Endothelial cell of umbilical vein (primary cell): ENCODE measurements at regions not wholly inside any gene's neighbourhood (a gene's known extent, or its start where the extent isn't known, plus 50 kb on each side); places are given as distances from the start of the nearest gene placed in this dataset.

Experiments used
- BruUV-seq: library from RNA; stranded (reverse); fragments of 400-500 nt; replicated peaks from 2 replicates; lab custom pipeline; 2021; lab: Mats Ljungman, UMichigan
- CTCF ChIA-PET: fragments of 300-600, 350-600 bp; sonication (Branson Sonifier 250); formaldehyde crosslinking; loops from one replicate; lab custom pipeline; 2021; ENCODE audit warnings: antibody characterized with exemption, inconsistent platforms; lab: Charles Lee
- POLR2A ChIA-PET: fragments of 300-600, 350-600 bp; sonication (Branson Sonifier 250); formaldehyde crosslinking; loops from one replicate; lab custom pipeline; 2021; ENCODE audit warnings: antibody characterized with exemption, inconsistent platforms; lab: Charles Lee
- DNase-seq: peaks from one replicate; pipeline ENCODE4 v3.0.0-alpha.2; 2011; ENCODE audit warnings: low read depth, low spot score
- FAIRE-seq: peaks from 2 replicates; lab custom pipeline; 2011; peaks lifted over from hg19 to GRCh38; lab: Jason Lieb, UNC
- H2AFZ ChIP-seq: 2 replicates; pipeline ENCODE4 v1.6.0; 2012; ENCODE audit warnings: low read depth, low read length, control low read depth, inconsistent platforms
- H3K27ac ChIP-seq: 2 replicates; pipeline ENCODE4 v1.5.1; 2011; ENCODE audit warnings: low read depth, mild to moderate bottlenecking, control low read depth, low read length, moderate library complexity; ENCODE audit not compliant: insufficient read depth
- H3K27me3 ChIP-seq, 2 experiments: 2 replicates each; pipeline versions ENCODE4 v1.6.0 to v1.6.1; 2011; ENCODE audit warnings: low read length in 2 of 2, mixed read lengths in 1 of 2; ENCODE audit not compliant: control insufficient read depth in 2 of 2, insufficient read depth in 2 of 2
- H3K36me3 ChIP-seq, 2 experiments: 2 replicates in 1 of 2; 3 replicates in 1 of 2; pipeline ENCODE4 v1.5.1; 2011; ENCODE audit warnings: low read length in 2 of 2, mild to moderate bottlenecking in 1 of 2, moderate library complexity in 1 of 2; ENCODE audit not compliant: control insufficient read depth in 2 of 2, insufficient read depth in 2 of 2; ENCODE audit errors: extremely low read depth in 1 of 2
- H3K4me1 ChIP-seq: 3 replicates; pipeline ENCODE4 v1.5.1; 2011; ENCODE audit warnings: mild to moderate bottlenecking, low read length; ENCODE audit not compliant: control insufficient read depth, insufficient read depth; ENCODE audit errors: extremely low read depth
- H3K4me2 ChIP-seq: 2 replicates; pipeline ENCODE4 v1.6.1; 2011; ENCODE audit warnings: low read length, control low read depth, mixed read lengths; ENCODE audit not compliant: insufficient read depth
- H3K4me3 ChIP-seq, 3 experiments: fragments of 200-600 bp in 1 of 3; sonication (generic), shearing (Covaris generic) in 1 of 3; replicated peaks in 1 of 3; 2 replicates each; pipeline ENCODE4 v1.5.1; 2011 to 2016; ENCODE audit warnings: control low read depth in 3 of 3, low read length in 3 of 3, mild to moderate bottlenecking in 2 of 3, inconsistent platforms in 1 of 3, low read depth in 1 of 3, moderate library complexity in 1 of 3; ENCODE audit not compliant: insufficient read depth in 1 of 3
- H3K79me2 ChIP-seq: 2 replicates; pipeline ENCODE4 v1.6.0; 2012; ENCODE audit warnings: low read length, inconsistent platforms; ENCODE audit not compliant: control insufficient read depth, insufficient read depth
- H3K9ac ChIP-seq: replicated peaks from 2 replicates; pipeline ENCODE3; 2011; ENCODE audit warnings: low read length, control low read depth; ENCODE audit not compliant: insufficient read depth; ENCODE audit errors: extremely low read depth
- H3K9me1 ChIP-seq: replicated peaks from 3 replicates; pipeline ENCODE4 v1.6.0; 2011; ENCODE audit warnings: mild to moderate bottlenecking, low read length; ENCODE audit not compliant: control insufficient read depth, insufficient read depth; ENCODE audit errors: extremely low read depth
- H3K9me3 ChIP-seq: replicated peaks from 2 replicates; pipeline ENCODE4 v1.5.1; 2012; ENCODE audit warnings: low read length, inconsistent platforms; ENCODE audit not compliant: control insufficient read depth, insufficient read depth
- H4K20me1 ChIP-seq: replicated peaks from 2 replicates; pipeline ENCODE3; 2011; ENCODE audit warnings: mild to moderate bottlenecking, low read length; ENCODE audit not compliant: control insufficient read depth, insufficient read depth; ENCODE audit errors: extremely low read depth
- CTCF ChIP-seq, 2 donors: IDR thresholded peaks; 1 replicate in 1 of 2; 2 replicates in 1 of 2; pipeline ENCODE4 v1.5.1; 2011; ENCODE audit warnings: low read length in 2 of 2, mild to moderate bottlenecking in 2 of 2, moderate library complexity in 2 of 2, control low read depth in 1 of 2, inconsistent platforms in 1 of 2, low read depth in 1 of 2; ENCODE audit not compliant: insufficient read depth in 1 of 2; ENCODE audit errors: extremely low read depth in 1 of 2
- EZH2 ChIP-seq: IDR thresholded peaks from 2 replicates; pipeline ENCODE4 v1.6.1; 2012; ENCODE audit warnings: borderline replicate concordance, low read depth, mild to moderate bottlenecking, moderate library complexity, low read length, inconsistent platforms; ENCODE audit not compliant: severe bottlenecking
- FOS ChIP-seq: IDR thresholded peaks from 2 replicates; pipeline ENCODE4 v1.6.1; 2011; ENCODE audit warnings: mild to moderate bottlenecking, low read length, moderate library complexity, borderline replicate concordance; ENCODE audit not compliant: insufficient read depth
- GATA2 ChIP-seq: IDR thresholded peaks from 2 replicates; pipeline ENCODE4 v1.7.0; 2011; ENCODE audit warnings: low read depth, mild to moderate bottlenecking, moderate library complexity, mixed read lengths, low read length; ENCODE audit not compliant: insufficient read length, insufficient read depth
- JUN ChIP-seq: IDR thresholded peaks from 2 replicates; pipeline ENCODE4 v1.6.1; 2011; ENCODE audit warnings: borderline replicate concordance, low read depth; ENCODE audit not compliant: insufficient read length, insufficient read depth
- MAX ChIP-seq: IDR thresholded peaks from 2 replicates; pipeline ENCODE4 v1.6.1; 2011; ENCODE audit not compliant: insufficient read depth, insufficient read length
- MYC ChIP-seq: IDR thresholded peaks from one replicate; pipeline ENCODE4 v1.6.1; 2011; ENCODE audit warnings: mild to moderate bottlenecking, low read depth, low read length
- POLR2A ChIP-seq: IDR thresholded peaks from 2 replicates; pipeline ENCODE4 v1.6.1; 2012; ENCODE audit warnings: low read depth, mild to moderate bottlenecking, control low read depth, low read length
- POLR2AphosphoS5 ChIP-seq: IDR thresholded peaks from 2 replicates; pipeline ENCODE4 v1.6.1; 2012; ENCODE audit warnings: low read depth, mild to moderate bottlenecking, control low read depth, low read length, moderate library complexity; ENCODE audit not compliant: insufficient read depth
- dilution Hi-C: fragments of 300-500 bp; cut with MboI; formaldehyde crosslinking; loops from one replicate; pipeline ENCODE4 v1.15.0; 2019; ENCODE audit warnings: low sequenced_read_pairs; ENCODE audit not compliant: extremely low pct_ligation_motif_present
- intact Hi-C: fragments of 100-400 bp; cut with micrococcal nuclease; formaldehyde crosslinking; loops from one replicate; pipeline ENCODE4 v1.10.0; 2022

- no TSS peak for BruUV-seq
- DNase-seq (no peak), FAIRE-seq (no peak)
- Histone ChIP-seq H3K4me3 (no peak overlapping the region), H2AFZ (no peak overlapping the region), H3K9me1 (no peaks in the 10 kb centered on the region), H3K4me2 (no peak overlapping the region), H3K27me3 (no peaks in the 10 kb centered on the region), H3K4me1 (no peaks in the 10 kb centered on the region), H4K20me1 (no peaks in the 10 kb centered on the region), H3K9ac (no peak overlapping the region), H3K36me3 (no peaks in the 10 kb centered on the region), H3K27ac (no peak overlapping the region), H3K9me3 (no peaks in the 10 kb centered on the region), H3K79me2 (no peaks in the 10 kb centered on the region)
- dilution Hi-C loops (no loop called here), intact Hi-C loops (no loop called here)
- ChIA-PET POLR2A (no interaction called here), CTCF (no interaction called here)
- TF ChIP-seq JUN (no peak), MYC (no peak), POLR2AphosphoS5 (no peak), POLR2A (no peak), EZH2 (no peak), CTCF (IDR thresholded peaks at IDR 0.05; ENCODE audit: extremely low read depth in 1 of 2, insufficient read depth in 1 of 2, low read depth in 1 of 2, low read length in 2 of 2) (no peak), GATA2 (no peak), MAX (no peak), FOS (no peak)
Observed at GRCh38 chr2:236959036-236959435, 126.7 kb upstream of the COPS8 start.
